SK-N-MC (cell line): ENCODE measurements at regions not wholly inside any gene's neighbourhood (a gene's known extent, or its start where the extent isn't known, plus 50 kb on each side); places are given as distances from the start of the nearest gene placed in this dataset.

Experiments
- DNase-seq: peaks from one replicate; pipeline ENCODE4 v3.0.0-alpha.2; 2011; ENCODE audit warnings: low read depth, low spot score
- H3K27ac ChIP-seq: fragments of 200-600 bp; sonication (generic); 2 replicates; pipeline ENCODE4 v1.5.1; 2016; ENCODE audit warnings: mixed run types
- H3K36me3 ChIP-seq: fragments of 200-600 bp; sonication (generic); 2 replicates; pipeline ENCODE4 v1.6.1; 2017; ENCODE audit warnings: antibody characterized with exemption, low read length, mixed read lengths; ENCODE audit not compliant: insufficient read depth
- H3K4me3 ChIP-seq: fragments of 200-600 bp; sonication (generic); 2 replicates; pipeline ENCODE4 v1.5.1; 2016
- H3K9ac ChIP-seq: fragments of 200-600 bp; sonication (generic); 2 replicates; pipeline ENCODE4 v1.8.0; 2017; ENCODE audit warnings: mixed run types, mixed read lengths; ENCODE audit not compliant: insufficient read length
- H3K9me3 ChIP-seq: fragments of 200-600 bp; sonication (generic); 2 replicates; pipeline ENCODE4 v1.6.1; 2017; ENCODE audit warnings: low read depth, mild to moderate bottlenecking, antibody characterized with exemption, low read length, moderate library complexity, mixed read lengths
- EZH2 ChIP-seq: fragments of 200-600 bp; sonication (generic); IDR thresholded peaks from one replicate; pipeline ENCODE4 v1.6.1; 2017; ENCODE audit warnings: antibody characterized with exemption
- FOXP2 ChIP-seq: optimal IDR thresholded peaks from 2 replicates; pipeline ENCODE3; 2011; ENCODE audit warnings: mild to moderate bottlenecking, moderate library complexity; ENCODE audit not compliant: insufficient read depth; ENCODE audit errors: extremely low read length, control extremely low read depth
- POLR2AphosphoS5 ChIP-seq: IDR thresholded peaks from 2 replicates; pipeline ENCODE4 v1.6.1; 2012; ENCODE audit warnings: mild to moderate bottlenecking, low read depth, low read length, borderline replicate concordance

- DNase-seq = no peak
- Histone ChIP-seq H3K9me3 (no peaks in the 10 kb centered on the region), H3K27ac (no peak overlapping the region), H3K4me3 (no peak overlapping the region), H3K9ac (no peak overlapping the region), H3K36me3 (no peaks in the 10 kb centered on the region)
- TF ChIP-seq POLR2AphosphoS5 = no peak
- TF ChIP-seq FOXP2 = no peak
- TF ChIP-seq EZH2 = no peak
Measured at GRCh38 chr15:62346168-62346567, 181.1 kb upstream of the C2CD4B start.

- Histone ChIP-seq H3K9me3 (no peaks in the 10 kb centered on the region), H3K9ac (no peak overlapping the region), H3K4me3 (no peak overlapping the region), H3K27ac (no peak overlapping the region), H3K36me3 (no peaks in the 10 kb centered on the region)
- no peak for DNase-seq
- no peak for TF ChIP-seq EZH2
- no peak for TF ChIP-seq POLR2AphosphoS5
- no peak for TF ChIP-seq FOXP2
Measured at GRCh38 chr15:62348118-62348517, 183.0 kb upstream of the C2CD4B start.

- no peak overlapping the region for H3K27ac ChIP-seq
- H3K9ac ChIP-seq = no peak overlapping the region
- no peak for DNase-seq
- TF ChIP-seq EZH2 (no peak), FOXP2 (no peak), POLR2AphosphoS5 (no peak)
- H3K4me3 ChIP-seq = no peak overlapping the region
- no peaks in the 10 kb centered on the region for H3K36me3 ChIP-seq
- H3K9me3 ChIP-seq = no peaks in the 10 kb centered on the region
Measured at GRCh38 chr15:62348623-62349022, 183.5 kb upstream of the C2CD4B start.

- TF ChIP-seq FOXP2 (no peak), EZH2 (no peak), POLR2AphosphoS5 (no peak)
- no peak overlapping the region for H3K9ac ChIP-seq
Measured at GRCh38 chr15:62352817-62353216, 187.7 kb upstream of the C2CD4B start.

GRCh38 chr15:62357431-62357830 is 192.3 kb upstream of the C2CD4B start:
- Histone ChIP-seq H3K27ac (no peak overlapping the region), H3K36me3 (no peaks in the 10 kb centered on the region), H3K9ac (no peak overlapping the region), H3K9me3 (no peaks in the 10 kb centered on the region), H3K4me3 (no peak overlapping the region)
- DNase-seq = no peak
- TF ChIP-seq POLR2AphosphoS5 (no peak), FOXP2 (no peak), EZH2 (no peak)

More at GRCh38 chr15:62352817-62353216, 187.7 kb upstream of the C2CD4B start:
- no peak overlapping the region for H3K27ac ChIP-seq
- no peaks in the 10 kb centered on the region for H3K36me3 ChIP-seq
- no peak for DNase-seq
- H3K9me3 ChIP-seq = no peaks in the 10 kb centered on the region
- no peak overlapping the region for H3K4me3 ChIP-seq

- Histone ChIP-seq H3K9me3 (no peaks in the 10 kb centered on the region), H3K36me3 (no peaks in the 10 kb centered on the region), H3K4me3 (no peak overlapping the region), H3K9ac (no peak overlapping the region), H3K27ac (no peak overlapping the region)
- TF ChIP-seq POLR2AphosphoS5 = no peak
- no peak for TF ChIP-seq FOXP2
- no peak for TF ChIP-seq EZH2
- DNase-seq = no peak
Measured at GRCh38 chr15:62359416-62359815, 194.3 kb upstream of the C2CD4B start.

GRCh38 chr15:62360332-62361097 is 195.4 kb upstream of the C2CD4B start:
- Histone ChIP-seq H3K36me3 (no peaks in the 10 kb centered on the region), H3K9ac (no peak overlapping the region), H3K9me3 (no peaks in the 10 kb centered on the region), H3K4me3 (no peak overlapping the region), H3K27ac (no peak overlapping the region)
- no peak for DNase-seq
- TF ChIP-seq FOXP2 (no peak), POLR2AphosphoS5 (no peak)

GRCh38 chr15:62362144-62362543 is 197.1 kb upstream of the C2CD4B start:
- TF ChIP-seq EZH2 (no peak), FOXP2 (no peak), POLR2AphosphoS5 (no peak)
- Histone ChIP-seq H3K4me3 (no peak overlapping the region), H3K9ac (no peak overlapping the region), H3K27ac (no peak overlapping the region), H3K9me3 (no peaks in the 10 kb centered on the region), H3K36me3 (no peaks in the 10 kb centered on the region)
- DNase-seq = no peak

GRCh38 chr15:62362608-62363007 is 197.5 kb upstream of the C2CD4B start:
- H3K9me3 ChIP-seq = no peaks in the 10 kb centered on the region
- no peak for DNase-seq
- TF ChIP-seq EZH2 = no peak
- TF ChIP-seq POLR2AphosphoS5 = no peak
- no peak for TF ChIP-seq FOXP2
- H3K9ac ChIP-seq = no peak overlapping the region
- H3K4me3 ChIP-seq = no peak overlapping the region
- H3K36me3 ChIP-seq = no peaks in the 10 kb centered on the region
- H3K27ac ChIP-seq = no peak overlapping the region
